Sigmoid colon (tissue), 3 donors: ENCODE measurements at regions not wholly inside any gene's neighbourhood (a gene's known extent, or its start where the extent isn't known, plus 50 kb on each side); places are given as distances from the start of the nearest gene placed in this dataset.

Experiments
- POLR2A ChIP-seq, 2 donors: fragments of 450-650 bp; IDR thresholded peaks; one replicate each; pipeline ENCODE4 v1.6.1; 2016; ENCODE audit warnings: antibody characterized with exemption in 2 of 2, mild to moderate bottlenecking in 2 of 2, moderate library complexity in 2 of 2
- TF ChIP-seq, protein P1 (sequence below), 4 experiments: fragments of 450-650 bp in 3 of 4; fragments of 200-600 bp in 1 of 4; IDR thresholded peaks; one replicate each; pipeline ENCODE4 v1.5.1; 2016 to 2019; ENCODE audit warnings: antibody characterized with exemption in 4 of 4, mild to moderate bottlenecking in 3 of 4, moderate library complexity in 2 of 4

- TF ChIP-seq, protein P1, sequence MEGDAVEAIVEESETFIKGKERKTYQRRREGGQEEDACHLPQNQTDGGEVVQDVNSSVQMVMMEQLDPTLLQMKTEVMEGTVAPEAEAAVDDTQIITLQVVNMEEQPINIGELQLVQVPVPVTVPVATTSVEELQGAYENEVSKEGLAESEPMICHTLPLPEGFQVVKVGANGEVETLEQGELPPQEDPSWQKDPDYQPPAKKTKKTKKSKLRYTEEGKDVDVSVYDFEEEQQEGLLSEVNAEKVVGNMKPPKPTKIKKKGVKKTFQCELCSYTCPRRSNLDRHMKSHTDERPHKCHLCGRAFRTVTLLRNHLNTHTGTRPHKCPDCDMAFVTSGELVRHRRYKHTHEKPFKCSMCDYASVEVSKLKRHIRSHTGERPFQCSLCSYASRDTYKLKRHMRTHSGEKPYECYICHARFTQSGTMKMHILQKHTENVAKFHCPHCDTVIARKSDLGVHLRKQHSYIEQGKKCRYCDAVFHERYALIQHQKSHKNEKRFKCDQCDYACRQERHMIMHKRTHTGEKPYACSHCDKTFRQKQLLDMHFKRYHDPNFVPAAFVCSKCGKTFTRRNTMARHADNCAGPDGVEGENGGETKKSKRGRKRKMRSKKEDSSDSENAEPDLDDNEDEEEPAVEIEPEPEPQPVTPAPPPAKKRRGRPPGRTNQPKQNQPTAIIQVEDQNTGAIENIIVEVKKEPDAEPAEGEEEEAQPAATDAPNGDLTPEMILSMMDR (IDR thresholded peaks at IDR 0.05), result no peak
- TF ChIP-seq POLR2A (IDR thresholded peaks at IDR 0.05), result no peak
These were observed 808.8 kb upstream of the EEF2KMT start for GRCh38 chr16:5906351-5906750.
